ENCODE measurements at regions not wholly inside any gene's neighbourhood (a gene's known extent, or its start where the extent isn't known, plus 50 kb on each side); places are given as distances from the start of the nearest gene placed in this dataset.

GRCh38 chr15:39488516-39488915 is 92.4 kb upstream of the THBS1 start:
- TF ChIP-seq CTCF (IDR thresholded peaks at IDR 0.05; ENCODE audit: low read depth, low read length), result no peak
- no peak overlapping the region for H3K4me3 ChIP-seq (ENCODE audit: low read depth, low read length)

- no peak for TF ChIP-seq CTCF (IDR thresholded peaks at IDR 0.05; ENCODE audit: low read depth, low read length)
- no peak overlapping the region for H3K4me3 ChIP-seq (ENCODE audit: low read depth, low read length)
Measured at GRCh38 chr15:39488961-39489360, 91.9 kb upstream of the THBS1 start.

- TF ChIP-seq CTCF (IDR thresholded peaks at IDR 0.05; ENCODE audit: low read depth, low read length), result no peak
- H3K4me3 ChIP-seq (ENCODE audit: low read depth, low read length), result no peak overlapping the region
Measured at GRCh38 chr15:39491115-39491885, 89.6 kb upstream of the THBS1 start.

GRCh38 chr15:39491886-39492490 is 88.9 kb upstream of the THBS1 start:
- no peak for TF ChIP-seq CTCF (IDR thresholded peaks at IDR 0.05; ENCODE audit: low read depth, low read length)

GRCh38 chr15:39493424-39494067 is 87.3 kb upstream of the THBS1 start:
- TF ChIP-seq CTCF (IDR thresholded peaks at IDR 0.05; ENCODE audit: low read depth, low read length), result no peak

More at GRCh38 chr15:39491886-39492490, 88.9 kb upstream of the THBS1 start:
- no peak overlapping the region for H3K4me3 ChIP-seq (ENCODE audit: low read depth, low read length)

GRCh38 chr15:39494462-39494861 is 86.4 kb upstream of the THBS1 start:
- no peak overlapping the region for H3K4me3 ChIP-seq (ENCODE audit: low read depth, low read length)
- TF ChIP-seq CTCF (IDR thresholded peaks at IDR 0.05; ENCODE audit: low read depth, low read length), result no peak

More at GRCh38 chr15:39493424-39494067, 87.3 kb upstream of the THBS1 start:
- no peak overlapping the region for H3K4me3 ChIP-seq (ENCODE audit: low read depth, low read length)

Measured in WI38 (cell line).